HCT116 (cell line): ENCODE measurements at regions not wholly inside any gene's neighbourhood (a gene's known extent, or its start where the extent isn't known, plus 50 kb on each side); places are given as distances from the start of the nearest gene placed in this dataset.

Source experiments
- ATAC-seq: fragments of 200-7000 bp; cut with Tn5 transposase; 2 replicates; pipeline ENCODE4 v1.9.1; 2020; ENCODE audit warnings: mild to moderate bottlenecking, moderate library complexity
- BruUV-seq: library from RNA; stranded (reverse); fragments of 400-500 nt; replicated peaks from 2 replicates; lab custom pipeline; 2021; lab: Mats Ljungman, UMichigan
- CTCF ChIA-PET: fragments of 300-600 bp; sonication (Branson Sonifier 250); formaldehyde crosslinking; loops from one replicate; lab custom pipeline; 2021; ENCODE audit warnings: antibody characterized with exemption; lab: Charles Lee
- POLR2A ChIA-PET: fragments of 300-600, 350-600 bp; sonication (Branson Sonifier 250); formaldehyde crosslinking; loops from one replicate; lab custom pipeline; 2021; ENCODE audit warnings: antibody characterized with exemption; lab: Charles Lee
- RAD21 ChIA-PET, 2 experiments: fragments of 300-600 bp; sonication (Branson Sonifier 250); formaldehyde crosslinking; loops; one replicate each; lab custom pipeline; 2023; ENCODE audit warnings: low total read pairs in 2 of 2; ENCODE audit not compliant: uncharacterized antibody in 2 of 2, unreplicated experiment in 2 of 2, low non-redundant PET in 1 of 2; lab: Charles Lee
- DNase-seq: peaks from one replicate; pipeline ENCODE4 v3.0.0-alpha.2; 2010; ENCODE audit warnings: low read depth, low spot score
- H2AFZ ChIP-seq: fragments of 200-600 bp; shearing (Covaris generic), sonication (generic); 2 replicates; pipeline ENCODE4 v1.6.1; 2017; ENCODE audit warnings: low read depth, mixed run types, mixed read lengths, antibody characterized with exemption, low read length; ENCODE audit not compliant: poor library complexity, severe bottlenecking
- H3K27ac ChIP-seq: 2 replicates; pipeline ENCODE4 v1.5.1; 2012; ENCODE audit warnings: low read depth, low read length
- H3K27me3 ChIP-seq: fragments of 200-600 bp; sonication (generic); 2 replicates; pipeline ENCODE4 v1.6.1; 2016; ENCODE audit warnings: mixed run types, low read length, mixed read lengths; ENCODE audit not compliant: insufficient read depth
- H3K36me3 ChIP-seq, 2 experiments: fragments of 200-500 bp in 1 of 2; fragments of 200-600 bp in 1 of 2; sonication (Bioruptor generic) in 1 of 2; sonication (generic) in 1 of 2; 2 replicates each; pipeline versions ENCODE4 v1.5.1 to v1.6.1; 2014 to 2016; ENCODE audit warnings: low read length in 2 of 2, inconsistent platforms in 1 of 2, mixed read lengths in 1 of 2, mixed run types in 1 of 2; ENCODE audit not compliant: insufficient read depth in 2 of 2, control insufficient read depth in 1 of 2
- H3K4me1 ChIP-seq, 2 experiments: fragments of 200-600 bp in 1 of 2; sonication (generic) in 1 of 2; 2 replicates each; pipeline versions ENCODE4 v1.5.1 to v1.6.1; 2012 to 2017; ENCODE audit warnings: low read length in 2 of 2, inconsistent platforms in 1 of 2, mild to moderate bottlenecking in 1 of 2, mixed read lengths in 1 of 2, mixed run types in 1 of 2, moderate library complexity in 1 of 2; ENCODE audit not compliant: insufficient read depth in 2 of 2, control insufficient read depth in 1 of 2
- H3K4me2 ChIP-seq: fragments of 200-600 bp; sonication (generic); 2 replicates; pipeline ENCODE4 v1.6.1; 2017; ENCODE audit warnings: mixed run types, low read length, mixed read lengths
- H3K4me3 ChIP-seq, 2 experiments: fragments of 200-600 bp in 1 of 2; sonication (generic) in 1 of 2; replicated peaks in 1 of 2; 2 replicates each; pipeline ENCODE4 v1.5.1; 2011 to 2016; ENCODE audit warnings: low read length in 2 of 2, control low read depth in 1 of 2, low read depth in 1 of 2, mild to moderate bottlenecking in 1 of 2, mixed read lengths in 1 of 2, mixed run types in 1 of 2
- H3K79me2 ChIP-seq: fragments of 200-600 bp; sonication (generic); 2 replicates; pipeline ENCODE4 v1.6.1; 2017; ENCODE audit warnings: mild to moderate bottlenecking, mixed run types, low read length, moderate library complexity, mixed read lengths; ENCODE audit not compliant: insufficient read depth
- H3K9ac ChIP-seq: fragments of 200-600 bp; sonication (generic); 2 replicates; pipeline ENCODE4 v1.6.1; 2016; ENCODE audit warnings: low read length, mixed read lengths
- H3K9me2 ChIP-seq: fragments of 200-600 bp; sonication (generic), shearing (Covaris generic); 2 replicates; pipeline ENCODE4 v1.6.1; 2017; ENCODE audit warnings: mixed run types, mild to moderate bottlenecking, moderate library complexity; ENCODE audit not compliant: insufficient read depth
- H3K9me3 ChIP-seq, 2 experiments: fragments of 200-500 bp in 1 of 2; fragments of 200-600 bp in 1 of 2; sonication (Bioruptor generic) in 1 of 2; sonication (generic) in 1 of 2; 2 replicates each; pipeline ENCODE4 v1.6.1; 2014 to 2017; ENCODE audit warnings: low read length in 2 of 2, mixed read lengths in 2 of 2, inconsistent platforms in 1 of 2, low read depth in 1 of 2, mild to moderate bottlenecking in 1 of 2, mixed run types in 1 of 2, moderate library complexity in 1 of 2; ENCODE audit not compliant: control insufficient read depth in 1 of 2, insufficient read depth in 1 of 2
- H4K20me1 ChIP-seq: fragments of 200-600 bp; sonication (generic), shearing (Covaris generic); 2 replicates; pipeline ENCODE4 v1.6.1; 2017; ENCODE audit warnings: mixed run types, mild to moderate bottlenecking, moderate library complexity; ENCODE audit not compliant: insufficient read depth
- CEBPB ChIP-seq: IDR thresholded peaks from 2 replicates; pipeline ENCODE4 v1.6.1; 2012; ENCODE audit warnings: low read depth
- ELF1 ChIP-seq: IDR thresholded peaks from 2 replicates; pipeline ENCODE4 v1.6.1; 2012; ENCODE audit warnings: low read depth, borderline replicate concordance
- JUND ChIP-seq: IDR thresholded peaks from 2 replicates; pipeline ENCODE4 v1.6.1; 2012
- POLR2AphosphoS5 ChIP-seq: IDR thresholded peaks from 2 replicates; pipeline ENCODE4 v1.6.1; 2011; ENCODE audit warnings: mild to moderate bottlenecking, low read depth, low read length, moderate library complexity
- RAD21 ChIP-seq: IDR thresholded peaks from 2 replicates; pipeline ENCODE4 v1.6.1; 2012; ENCODE audit warnings: low read depth, mild to moderate bottlenecking
- REST ChIP-seq: IDR thresholded peaks from 2 replicates; pipeline ENCODE4 v1.6.1; 2012; ENCODE audit warnings: low read depth
- TCF7L2 ChIP-seq: IDR thresholded peaks from 2 replicates; pipeline ENCODE4 v1.7.0; 2011; ENCODE audit warnings: borderline replicate concordance, inconsistent platforms; ENCODE audit not compliant: insufficient read depth, insufficient read length; ENCODE audit errors: extremely low read depth
- intact Hi-C: fragments of 100-400 bp; cut with micrococcal nuclease; formaldehyde crosslinking; loops from 2 replicates; pipeline ENCODE4 v1.10.0; 2022

GRCh38 chr11:13094930-13095687 is 86.0 kb downstream of the RASSF10 start:
- H3K4me3 ChIP-seq: no peak overlapping the region
- no peak overlapping the region for H3K9ac ChIP-seq
- H3K4me1 ChIP-seq: no peaks in the 10 kb centered on the region
- intact Hi-C loops: no loop called here
- DNase-seq: no peak
- H3K4me2 ChIP-seq: no peak overlapping the region
- no TSS peak for BruUV-seq
- H3K27ac ChIP-seq: no peak overlapping the region
- H3K27me3 ChIP-seq: no peaks in the 10 kb centered on the region
- no peaks in the 10 kb centered on the region for H3K9me3 ChIP-seq
- no peak for ATAC-seq
- no peaks in the 10 kb centered on the region for H3K36me3 ChIP-seq
- no peaks in the 10 kb centered on the region for H3K9me2 ChIP-seq
- RAD21 ChIA-PET: no interaction called here
- CTCF ChIA-PET: no interaction called here
- H4K20me1 ChIP-seq: no peaks in the 10 kb centered on the region
- no peak overlapping the region for H2AFZ ChIP-seq
- TF ChIP-seq TCF7L2 (no peak), REST (no peak), CEBPB (no peak), ELF1 (no peak)
- H3K79me2 ChIP-seq: no peaks in the 10 kb centered on the region
- POLR2A ChIA-PET: no interaction called here

GRCh38 chr11:13098063-13098462 is 88.9 kb downstream of the RASSF10 start:
- no peak overlapping the region for H3K9ac ChIP-seq
- BruUV-seq: no TSS peak
- no peaks in the 10 kb centered on the region for H3K79me2 ChIP-seq
- no peaks in the 10 kb centered on the region for H3K4me1 ChIP-seq
- no peak; the same call in 1 of the 2 replicates for ATAC-seq
- no peak overlapping the region for H3K4me3 ChIP-seq
- no peaks in the 10 kb centered on the region for H3K36me3 ChIP-seq
- ChIA-PET RAD21 (no interaction called here), POLR2A (no interaction called here), CTCF (no interaction called here)
- intact Hi-C loops: no loop called here
- no peaks in the 10 kb centered on the region for H3K9me2 ChIP-seq
- TF ChIP-seq JUND (no peak), REST (no peak), CEBPB (peak; percentile 48), RAD21 (no peak), POLR2AphosphoS5 (no peak), TCF7L2 (no peak)
- H3K27me3 ChIP-seq: no peaks in the 10 kb centered on the region
- no peaks in the 10 kb centered on the region for H3K9me3 ChIP-seq
- H4K20me1 ChIP-seq: no peaks in the 10 kb centered on the region
- H3K27ac ChIP-seq: no peak overlapping the region
- H2AFZ ChIP-seq: no peak overlapping the region
- H3K4me2 ChIP-seq: no peak overlapping the region
- DNase-seq: no peak
